ENCODE measurements at regions not wholly inside any gene's neighbourhood (a gene's known extent, or its start where the extent isn't known, plus 50 kb on each side); places are given as distances from the start of the nearest gene placed in this dataset.
A peak's percentile ranks its signal among the peaks of the same experiment; 100 is the strongest.

GRCh38 chrX:95029571-95029970 lies 1355.6 kb downstream of the FAM133A start:
- DNase-seq: no peak

- DNase-seq: no peak
These were observed 1366.1 kb downstream of the FAM133A start for GRCh38 chrX:95040104-95040503.

- no peak for DNase-seq
These were observed 1370.3 kb downstream of the FAM133A start for GRCh38 chrX:95044331-95044730.

GRCh38 chrX:95055991-95056390 lies 1382.0 kb downstream of the FAM133A start:
- no peak for DNase-seq

GRCh38 chrX:95056901-95057300 lies 1382.9 kb downstream of the FAM133A start:
- DNase-seq: no peak

GRCh38 chrX:95057341-95057740 lies 1383.3 kb downstream of the FAM133A start:
- DNase-seq: no peak

GRCh38 chrX:95058815-95059214 lies 1384.8 kb downstream of the FAM133A start:
- DNase-seq: no peak

- DNase-seq: no peak
These were observed 1385.9 kb downstream of the FAM133A start for GRCh38 chrX:95059909-95060308.

- DNase-seq: no peak
These were observed 1389.5 kb downstream of the FAM133A start for GRCh38 chrX:95063554-95063953.

GRCh38 chrX:95065151-95065550 lies 1391.1 kb downstream of the FAM133A start:
- DNase-seq: no peak

- DNase-seq: no peak
These were observed 1397.0 kb downstream of the FAM133A start for GRCh38 chrX:95071052-95071451.

GRCh38 chrX:95071621-95072020 lies 1397.6 kb downstream of the FAM133A start:
- DNase-seq: no peak

GRCh38 chrX:95076449-95076848 lies 1402.4 kb downstream of the FAM133A start:
- DNase-seq: peak; percentile 3

GRCh38 chrX:95101851-95102390 lies 1427.9 kb downstream of the FAM133A start:
- no peak for DNase-seq

- no peak for DNase-seq
These were observed 1443.5 kb downstream of the FAM133A start for GRCh38 chrX:95117556-95117955.

- no peak for DNase-seq
These were observed 1472.0 kb downstream of the FAM133A start for GRCh38 chrX:95145848-95146490.

- DNase-seq: no peak
These were observed 1478.8 kb downstream of the FAM133A start for GRCh38 chrX:95152810-95153209.

- no peak for DNase-seq
These were observed 1482.6 kb downstream of the FAM133A start for GRCh38 chrX:95156566-95156965.
